C4-2B (cell line): ENCODE measurements at regions not wholly inside any gene's neighbourhood (a gene's known extent, or its start where the extent isn't known, plus 50 kb on each side); places are given as distances from the start of the nearest gene placed in this dataset.
"Not testable (repeated sequence)": the region's sequence is repeated elsewhere in the genome, so short reads cannot be mapped to it uniquely, and the experiment has no call there.

Experiments used
- H3K27ac ChIP-seq: fragments of 450-650 bp; 2 replicates; pipeline ENCODE4 v1.5.1; 2017
- CTCF ChIP-seq: fragments of 450-650 bp; conservative IDR thresholded peaks from 2 replicates; pipeline ENCODE4 v1.5.1; 2017; ENCODE audit warnings: mild to moderate bottlenecking
- ZFX ChIP-seq: fragments of 450-650 bp; IDR thresholded peaks from 2 replicates; pipeline ENCODE4 v1.6.1; 2017

DNA sequence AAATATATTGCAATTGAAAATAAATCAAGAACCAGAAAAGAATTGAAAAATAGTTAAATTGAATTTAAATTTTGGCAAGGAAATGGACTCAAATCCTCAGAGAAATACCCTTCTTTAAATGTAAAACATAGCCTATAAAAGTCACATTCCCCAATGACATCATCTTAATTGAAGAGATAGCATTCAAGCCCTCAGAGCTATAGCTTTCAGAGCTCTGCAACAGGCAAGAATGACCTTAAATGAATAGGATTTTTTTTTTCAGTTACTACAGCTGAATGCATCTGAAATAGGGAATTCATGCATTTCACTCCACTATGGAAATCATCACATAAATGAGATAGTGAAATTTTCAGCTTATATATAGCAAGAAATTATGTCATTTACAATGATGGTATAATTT is 1049.0 kb downstream of the OLFM4 start:
- TF ChIP-seq ZFX (no peak), CTCF (no peak)
- H3K27ac ChIP-seq, result no peak overlapping the region

DNA sequence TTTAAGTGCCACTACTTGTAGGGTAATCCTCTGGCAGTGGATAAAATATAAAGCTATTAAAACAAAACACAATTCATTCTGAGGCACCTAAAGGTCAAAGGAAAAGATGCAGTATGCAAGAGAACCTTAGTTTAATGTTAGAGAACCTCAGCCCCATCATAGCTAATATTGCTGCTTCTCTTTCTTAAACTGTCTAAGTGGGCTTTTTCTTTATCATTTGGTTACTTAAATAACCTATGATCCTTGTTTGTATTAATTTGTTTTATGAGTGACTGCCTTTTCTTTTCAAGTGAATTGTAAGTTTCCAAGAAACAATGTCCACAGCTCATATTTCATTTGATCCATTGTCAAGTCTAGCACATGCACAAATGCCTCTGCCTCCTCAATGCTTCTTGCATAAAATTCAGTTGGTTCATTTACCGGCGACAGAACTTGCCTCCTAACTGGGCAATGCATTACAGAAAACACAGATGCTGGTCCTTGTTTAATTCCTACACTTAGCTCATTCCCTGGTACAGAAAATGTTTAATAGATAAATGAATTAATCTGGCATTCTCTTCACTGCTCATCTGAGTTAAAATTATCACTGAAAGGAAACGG is 1049.8 kb downstream of the OLFM4 start:
- TF ChIP-seq CTCF, result no peak
- no peak for TF ChIP-seq ZFX
- no peak overlapping the region for H3K27ac ChIP-seq

DNA sequence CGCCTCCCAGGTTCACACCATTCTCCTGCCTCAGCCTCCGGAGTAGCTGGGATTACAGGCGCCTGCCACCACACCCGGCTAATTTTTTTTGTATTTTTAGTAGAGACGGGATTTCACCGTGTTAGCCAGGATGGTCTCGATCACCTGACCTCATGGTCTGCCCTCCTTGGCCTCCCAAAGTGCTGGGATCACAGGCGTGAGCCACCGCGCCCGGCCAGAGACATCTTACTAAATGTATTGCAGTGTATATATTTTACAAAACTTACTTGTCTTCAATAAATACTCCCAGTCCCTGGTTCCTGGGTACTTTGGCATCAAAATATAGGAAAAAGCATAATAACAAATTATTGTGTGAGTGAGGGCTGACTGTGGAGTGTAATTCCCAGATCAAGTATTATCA is 1053.7 kb downstream of the OLFM4 start:
- not testable (repeated sequence) for H3K27ac ChIP-seq

DNA sequence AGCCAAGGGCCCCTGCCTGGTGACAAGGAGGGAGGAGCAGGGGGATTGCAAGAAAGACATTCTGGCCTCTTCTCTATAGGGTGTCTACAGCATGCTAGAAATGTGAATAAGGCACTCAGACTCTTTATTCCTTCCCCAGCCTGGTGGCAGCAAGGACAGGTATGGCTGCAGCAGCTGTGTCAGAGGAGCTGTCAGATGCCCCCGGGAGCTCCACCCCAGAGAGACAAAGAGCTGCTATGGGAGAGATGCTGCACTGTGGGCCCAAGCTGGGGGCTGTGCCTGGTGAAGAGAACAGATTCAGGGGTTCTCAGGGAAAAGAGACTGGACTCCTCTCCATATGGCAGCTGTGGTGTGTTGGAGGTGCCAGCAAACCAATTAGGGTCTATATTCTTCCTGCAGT is 1063.3 kb downstream of the OLFM4 start:
- TF ChIP-seq ZFX (no peak), CTCF (no peak)
- H3K27ac ChIP-seq, result no peak overlapping the region

GRCh38 chr13:54092686-54093085 is 1064.1 kb downstream of the OLFM4 start:
- TF ChIP-seq CTCF (no peak), ZFX (no peak)
- H3K27ac ChIP-seq, result no peak overlapping the region

DNA sequence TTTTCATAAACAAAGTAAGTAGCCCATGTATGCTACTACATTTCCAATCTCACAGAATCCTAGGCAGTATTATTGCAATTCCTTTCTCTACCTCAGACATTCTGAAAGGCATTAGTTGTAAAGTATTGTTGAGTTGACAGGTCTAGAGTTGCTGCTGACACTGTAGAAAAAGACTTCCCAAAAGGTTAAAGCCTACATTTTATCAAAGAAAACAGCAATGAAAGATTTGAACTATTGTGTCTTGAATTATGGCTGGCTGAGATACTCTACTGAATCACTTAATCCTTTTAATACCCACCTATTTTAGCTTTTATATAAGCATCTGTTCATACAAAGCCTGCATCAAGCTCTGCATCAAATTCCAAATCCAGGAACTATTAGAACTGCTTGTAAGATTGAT is 1082.0 kb downstream of the OLFM4 start:
- no peak for TF ChIP-seq CTCF
- no peak for TF ChIP-seq ZFX
- H3K27ac ChIP-seq, result no peak overlapping the region

DNA sequence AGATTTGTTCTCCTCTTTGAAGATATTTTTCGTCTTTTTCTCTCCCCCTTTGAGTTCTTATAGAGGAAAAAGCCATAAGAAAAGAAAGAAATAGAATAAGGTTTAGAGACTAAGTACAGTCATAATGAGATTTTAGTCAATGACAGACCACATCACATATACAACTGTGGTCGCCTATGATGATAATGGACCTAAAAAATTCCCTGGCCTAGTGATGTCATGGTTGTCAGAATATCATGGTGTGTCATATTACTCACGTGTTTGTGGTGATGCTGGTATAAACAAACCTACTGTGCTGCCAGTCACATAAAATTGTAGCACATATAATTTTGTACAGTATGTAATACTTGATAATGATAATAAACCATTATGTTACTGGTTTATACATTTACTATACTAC is 1096.1 kb downstream of the OLFM4 start:
- TF ChIP-seq CTCF, result no peak
- TF ChIP-seq ZFX, result no peak
- no peak overlapping the region for H3K27ac ChIP-seq

- H3K27ac ChIP-seq, result not testable (repeated sequence)
Measured at GRCh38 chr13:54130931-54131330, 1102.3 kb downstream of the OLFM4 start.

- not testable (repeated sequence) for H3K27ac ChIP-seq
Measured at GRCh38 chr13:54131433-54131832, 1102.8 kb downstream of the OLFM4 start.

DNA sequence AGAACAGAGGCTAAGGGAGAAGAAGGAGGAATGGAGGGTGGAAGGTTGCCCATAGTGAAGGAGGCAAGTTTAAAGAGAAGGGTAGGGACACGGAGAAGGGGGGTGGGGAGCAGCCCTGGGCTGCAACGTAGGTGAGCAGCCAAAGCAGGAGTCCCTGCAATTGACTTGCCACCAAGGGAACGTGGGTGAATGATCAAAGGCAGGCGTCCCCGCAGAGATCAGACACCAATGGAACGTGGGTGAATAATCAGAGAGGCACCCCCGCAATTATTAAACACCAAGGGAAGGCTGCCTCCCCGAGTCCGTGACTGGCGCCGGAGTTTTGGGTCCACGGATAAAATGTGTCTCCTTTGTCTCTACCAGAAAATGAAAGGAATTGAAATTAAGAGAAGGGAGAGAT is 1103.5 kb downstream of the OLFM4 start:
- H3K27ac ChIP-seq, result not testable (repeated sequence)

GRCh38 chr13:54132720-54133119 is 1104.1 kb downstream of the OLFM4 start:
- not testable (repeated sequence) for H3K27ac ChIP-seq
